Body of pancreas (tissue), 4 donors: ENCODE measurements at regions not wholly inside any gene's neighbourhood (a gene's known extent, or its start where the extent isn't known, plus 50 kb on each side); places are given as distances from the start of the nearest gene placed in this dataset.

ENCODE experiments used
- POLR2A ChIP-seq, 3 donors: fragments of 450-650 bp; IDR thresholded peaks; one replicate each; pipeline ENCODE4 v1.6.1; 2016; ENCODE audit warnings: antibody characterized with exemption in 3 of 3, mild to moderate bottlenecking in 2 of 3
- TF ChIP-seq, protein P1 (sequence below), 7 experiments: fragments of 450-650 bp in 4 of 7; fragments of 200-600 bp in 3 of 7; sonication (generic) in 3 of 7; IDR thresholded peaks; one replicate each; pipeline ENCODE4 v1.5.1; 2016 to 2019; ENCODE audit warnings: antibody characterized with exemption in 7 of 7

DNA sequence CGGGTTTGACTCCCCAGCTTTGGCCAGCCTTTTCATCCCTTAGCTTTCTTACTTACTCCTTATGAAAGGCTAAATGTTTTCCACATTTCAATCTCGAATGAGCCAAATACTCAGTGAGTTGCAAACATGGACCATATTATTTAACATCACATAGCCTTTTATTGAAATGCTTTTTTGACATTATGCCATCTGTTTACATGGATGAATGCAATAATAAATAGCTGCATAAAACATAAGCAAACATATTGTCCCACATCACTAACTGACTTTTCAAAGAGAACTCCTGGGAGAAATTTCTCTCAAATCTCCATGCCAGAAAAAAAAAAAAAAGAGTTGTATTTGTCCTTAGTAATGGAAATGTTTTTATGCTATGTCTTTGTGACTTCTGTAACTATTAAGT is 134.9 kb downstream of the LSMEM1 start:
- TF ChIP-seq, protein P1, sequence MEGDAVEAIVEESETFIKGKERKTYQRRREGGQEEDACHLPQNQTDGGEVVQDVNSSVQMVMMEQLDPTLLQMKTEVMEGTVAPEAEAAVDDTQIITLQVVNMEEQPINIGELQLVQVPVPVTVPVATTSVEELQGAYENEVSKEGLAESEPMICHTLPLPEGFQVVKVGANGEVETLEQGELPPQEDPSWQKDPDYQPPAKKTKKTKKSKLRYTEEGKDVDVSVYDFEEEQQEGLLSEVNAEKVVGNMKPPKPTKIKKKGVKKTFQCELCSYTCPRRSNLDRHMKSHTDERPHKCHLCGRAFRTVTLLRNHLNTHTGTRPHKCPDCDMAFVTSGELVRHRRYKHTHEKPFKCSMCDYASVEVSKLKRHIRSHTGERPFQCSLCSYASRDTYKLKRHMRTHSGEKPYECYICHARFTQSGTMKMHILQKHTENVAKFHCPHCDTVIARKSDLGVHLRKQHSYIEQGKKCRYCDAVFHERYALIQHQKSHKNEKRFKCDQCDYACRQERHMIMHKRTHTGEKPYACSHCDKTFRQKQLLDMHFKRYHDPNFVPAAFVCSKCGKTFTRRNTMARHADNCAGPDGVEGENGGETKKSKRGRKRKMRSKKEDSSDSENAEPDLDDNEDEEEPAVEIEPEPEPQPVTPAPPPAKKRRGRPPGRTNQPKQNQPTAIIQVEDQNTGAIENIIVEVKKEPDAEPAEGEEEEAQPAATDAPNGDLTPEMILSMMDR (IDR thresholded peaks at IDR 0.05) = no peak
- TF ChIP-seq POLR2A (IDR thresholded peaks at IDR 0.05) = no peak
